ENCODE measurements at regions not wholly inside any gene's neighbourhood (a gene's known extent, or its start where the extent isn't known, plus 50 kb on each side); places are given as distances from the start of the nearest gene placed in this dataset.

- TF ChIP-seq POLR2A (IDR thresholded peaks at IDR 0.05) (no peak), CTCF (IDR thresholded peaks at IDR 0.05) (no peak)
Measured at GRCh38 chr10:78229950-78230675, 196.4 kb downstream of the RPS24 start.

All from testis (tissue), 2 donors.